NK-92 (cell line): ENCODE measurements at regions not wholly inside any gene's neighbourhood (a gene's known extent, or its start where the extent isn't known, plus 50 kb on each side); places are given as distances from the start of the nearest gene placed in this dataset.

ENCODE experiments used
- DNase-seq: peaks from one replicate; lab custom pipeline; 2025; ENCODE audit not compliant: unreplicated experiment; lab: John Stamatoyannopoulos, UW

DNA sequence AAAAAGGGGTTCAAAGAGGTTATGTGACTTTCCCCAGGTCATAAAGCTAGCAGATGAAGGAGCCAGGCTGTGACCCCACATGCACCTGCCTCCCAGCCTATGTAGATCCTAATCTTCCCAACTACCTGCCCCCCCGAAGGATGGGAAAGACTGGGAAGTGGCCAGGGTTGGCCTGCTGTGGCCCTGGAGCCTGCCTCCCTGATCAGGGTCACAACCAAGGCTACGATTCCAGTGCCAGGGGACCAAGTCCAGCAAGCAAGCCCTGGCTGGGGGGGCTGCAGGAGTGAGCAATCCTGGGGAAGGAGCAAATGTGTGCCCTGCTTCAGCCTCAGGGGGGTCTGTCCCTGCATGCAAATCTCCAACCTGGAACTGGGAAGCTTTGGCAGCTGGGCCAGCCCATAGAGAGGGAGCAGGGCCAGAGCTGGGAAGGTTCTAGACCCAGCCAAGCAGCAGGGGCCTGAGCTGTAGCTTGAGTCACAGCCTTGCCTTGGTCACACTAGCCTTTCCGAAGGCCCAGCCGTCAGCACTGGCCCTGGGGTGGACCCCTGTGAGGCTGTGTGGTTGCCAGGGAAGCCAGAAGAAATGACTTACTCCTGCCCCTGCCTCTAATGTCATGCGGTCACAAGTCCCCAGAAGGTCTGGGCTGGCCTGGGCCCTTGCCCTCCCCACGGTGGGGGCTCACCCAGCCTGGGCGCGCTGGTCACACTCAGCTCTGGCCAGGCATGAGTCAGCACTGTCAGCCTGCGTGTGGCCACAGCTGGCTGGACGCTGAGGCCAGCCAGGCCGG lies 96.4 kb upstream of the ZMIZ1 start:
- no peak for DNase-seq

GRCh38 chr10:78972947-78973900 lies 95.5 kb upstream of the ZMIZ1 start:
- DNase-seq: no peak

- no peak for DNase-seq
Observed at GRCh38 chr10:78973901-78974616, 94.7 kb upstream of the ZMIZ1 start.

- no peak for DNase-seq
Observed at GRCh38 chr10:78974617-78975317, 94.0 kb upstream of the ZMIZ1 start.

GRCh38 chr10:78975926-78976325 lies 92.8 kb upstream of the ZMIZ1 start:
- DNase-seq: no peak

- no peak for DNase-seq
Observed at GRCh38 chr10:78976825-78977755, 91.7 kb upstream of the ZMIZ1 start.

DNA sequence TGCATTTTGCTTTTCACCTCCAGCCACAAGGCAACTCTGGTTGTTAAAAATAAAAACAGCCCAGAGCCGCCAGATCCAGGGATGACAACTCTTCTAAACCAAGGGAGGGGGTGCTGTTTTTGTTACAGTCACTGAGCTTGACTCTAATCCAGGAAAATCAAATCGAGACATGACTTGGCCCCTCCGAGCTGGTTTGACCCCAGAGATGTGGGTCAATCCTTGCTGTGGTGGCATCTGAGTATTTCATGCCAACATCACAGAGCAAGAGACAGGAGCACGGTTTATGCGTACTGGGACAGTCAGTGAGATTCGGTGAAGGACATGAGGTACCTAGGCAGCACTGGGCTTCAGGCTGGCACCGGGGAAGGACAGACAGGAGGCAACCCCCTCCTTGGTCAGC lies 88.8 kb upstream of the ZMIZ1 start:
- DNase-seq: no peak

DNA sequence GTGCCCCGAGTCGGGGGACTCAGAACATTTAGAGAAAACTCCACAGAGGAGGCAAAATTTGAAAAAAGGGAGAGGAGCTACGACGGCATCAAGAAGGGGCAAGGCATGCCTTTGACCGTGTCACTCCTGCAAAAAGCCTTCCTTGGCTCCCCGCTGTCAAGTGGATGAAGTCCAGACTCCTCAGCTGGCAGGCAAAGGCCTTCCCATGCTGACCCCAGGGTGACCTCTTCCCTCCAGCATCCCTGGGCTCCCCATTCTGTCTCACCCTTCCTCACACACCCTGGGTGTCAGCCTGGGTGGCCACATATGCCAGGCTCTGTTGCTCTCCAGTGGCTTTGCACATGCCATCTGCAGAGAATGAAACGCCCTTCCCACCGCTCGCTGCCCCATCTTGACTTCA lies 88.4 kb upstream of the ZMIZ1 start:
- DNase-seq: no peak

DNA sequence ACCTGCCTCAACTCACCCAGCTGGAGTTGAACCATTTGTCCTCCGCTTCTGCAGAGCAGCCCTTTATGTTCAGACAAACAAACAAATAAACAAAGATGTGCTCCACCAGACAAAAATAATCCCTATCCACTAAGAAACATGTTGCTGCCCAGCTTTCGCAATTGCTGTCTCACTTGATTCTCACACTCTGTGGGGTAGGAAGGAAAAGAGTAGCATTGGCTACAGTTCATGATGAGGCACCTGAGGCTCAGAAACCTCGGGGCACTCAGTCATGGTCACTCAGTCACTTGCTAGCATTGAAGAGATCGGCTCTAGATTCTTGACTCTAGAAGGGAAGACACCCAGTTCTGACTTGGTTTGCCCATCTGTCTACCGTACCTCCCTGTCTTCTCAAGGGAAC lies 88.0 kb upstream of the ZMIZ1 start:
- DNase-seq: no peak

DNA sequence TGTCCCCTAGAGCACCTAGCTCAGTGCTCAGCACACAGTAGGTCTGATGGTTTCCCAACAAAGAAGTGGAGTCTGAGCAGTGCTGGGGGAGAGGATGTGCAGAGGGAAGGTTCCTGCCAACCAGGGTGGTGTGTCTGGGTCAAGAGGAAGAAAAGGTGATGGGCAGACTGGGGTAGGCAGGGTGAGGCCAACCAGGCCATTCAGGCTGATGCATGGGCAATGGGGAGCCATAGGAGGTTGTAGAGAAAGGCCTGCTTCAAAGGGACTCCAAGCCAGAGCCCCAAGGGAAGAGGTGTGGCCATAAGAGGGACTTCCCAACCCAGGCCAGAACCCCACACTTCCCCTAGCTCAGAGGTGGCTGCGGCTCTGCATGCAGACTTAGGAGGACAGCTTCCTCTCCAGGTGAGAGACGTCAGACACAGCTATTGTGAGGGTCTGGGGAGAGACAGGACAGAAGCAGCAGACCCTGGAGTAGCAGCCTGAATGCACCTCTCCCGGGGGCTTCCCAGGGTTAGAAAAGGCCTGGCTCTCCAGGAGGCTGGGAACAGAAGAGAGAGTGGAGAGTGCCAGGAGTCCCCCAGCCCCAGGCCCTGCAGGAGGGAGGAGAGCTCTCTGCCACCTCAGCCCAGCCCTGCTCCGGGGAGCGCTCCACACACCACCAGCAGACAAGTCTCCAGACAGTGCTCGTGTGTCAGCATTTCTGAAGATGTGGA lies 87.4 kb upstream of the ZMIZ1 start:
- DNase-seq: no peak

DNA sequence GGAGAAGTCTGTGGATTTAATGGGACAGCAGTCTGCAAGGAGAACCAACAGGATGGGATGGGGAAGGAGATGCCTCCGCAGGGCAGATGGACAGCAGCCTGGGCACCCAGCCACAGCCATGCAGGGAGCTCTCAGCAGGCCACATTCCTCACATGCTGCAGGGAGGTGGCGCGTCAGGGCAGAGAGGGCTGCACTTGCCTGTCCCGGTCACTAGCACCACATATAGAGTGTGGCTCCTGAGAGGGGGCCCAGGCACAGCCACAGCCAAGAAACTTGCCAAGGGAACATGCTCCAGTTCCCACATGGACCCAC lies 86.8 kb upstream of the ZMIZ1 start:
- DNase-seq: no peak

- no peak for DNase-seq
Observed at GRCh38 chr10:78982726-78983125, 86.0 kb upstream of the ZMIZ1 start.

DNA sequence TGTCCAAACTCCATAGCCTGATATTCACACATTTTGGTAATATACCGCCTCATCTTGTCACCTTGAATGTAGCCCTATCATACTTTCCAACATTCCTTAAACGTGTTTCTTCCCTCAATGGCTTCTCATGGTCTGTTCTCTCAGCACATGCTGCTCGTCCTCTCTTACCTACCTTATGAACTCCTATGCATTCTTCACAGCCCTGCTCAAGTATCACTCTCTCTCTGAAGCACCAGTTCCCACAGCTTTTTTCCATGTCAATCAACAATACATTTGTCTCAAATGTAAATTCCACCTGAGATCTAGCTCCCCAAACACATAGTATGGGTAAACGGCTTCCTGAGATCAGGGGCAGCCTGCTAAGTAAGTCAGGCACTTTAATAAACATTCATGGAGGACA lies 85.2 kb upstream of the ZMIZ1 start:
- DNase-seq: no peak

- no peak for DNase-seq
Observed at GRCh38 chr10:78985973-78986818, 82.6 kb upstream of the ZMIZ1 start.

GRCh38 chr10:78991187-78991586 lies 77.6 kb upstream of the ZMIZ1 start:
- no peak for DNase-seq

- DNase-seq: no peak
Observed at GRCh38 chr10:78992333-78992732, 76.4 kb upstream of the ZMIZ1 start.

DNA sequence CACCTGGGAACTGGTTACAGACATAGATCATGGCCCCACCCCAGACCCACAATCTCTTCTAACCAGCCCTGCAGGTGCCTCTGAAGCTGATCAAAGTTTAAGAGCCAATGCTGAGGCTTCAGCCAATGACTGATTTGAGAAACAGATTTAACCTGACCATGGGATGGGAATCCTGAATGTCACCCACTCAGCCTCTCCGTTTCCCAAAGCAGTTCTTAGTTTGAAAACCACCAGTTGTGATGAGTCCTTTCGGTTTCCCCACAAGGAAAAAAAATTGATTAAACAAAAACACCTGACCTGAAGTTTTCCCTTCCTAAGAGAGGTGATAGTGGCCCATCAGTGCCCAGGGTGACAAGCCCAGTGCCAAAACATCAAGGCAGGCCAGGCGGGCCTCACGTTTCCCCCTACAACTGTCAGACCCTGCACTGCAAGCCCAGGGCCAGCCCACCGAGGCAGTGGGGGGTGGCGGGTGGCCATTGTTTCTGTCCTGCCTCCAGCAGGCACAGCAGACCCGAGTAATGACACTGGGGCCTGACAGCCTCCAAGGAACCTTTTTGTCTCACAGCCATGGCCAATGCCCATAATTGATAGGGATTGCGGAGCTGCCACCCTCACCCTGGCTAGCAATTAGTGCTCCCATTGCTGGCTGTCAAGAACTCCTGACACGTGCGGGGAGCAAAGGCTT lies 75.4 kb upstream of the ZMIZ1 start:
- DNase-seq: no peak
